ENCODE measurements at regions not wholly inside any gene's neighbourhood (a gene's known extent, or its start where the extent isn't known, plus 50 kb on each side); places are given as distances from the start of the nearest gene placed in this dataset.

GRCh38 chr19:31803835-31804446 is 454.7 kb upstream of the TSHZ3 start:
- WGBS, 2 donors = 65 to 66% methylated on average over 5 to 6 of the region's 6 CpGs
- peak overlapping the region in 2 of 4 donors; percentile 5 to 61 for H3K27ac ChIP-seq
- H3K27me3 ChIP-seq = no peaks in the 10 kb centered on the region
- H3K9me3 ChIP-seq = no peaks in the 10 kb centered on the region
- ATAC-seq (ENCODE audit: low FRiP score in 2 of 2) (peak; percentile 18 to 72), DNase-seq (peak in 1 of 2 donors; percentile 35)
- H3K36me3 ChIP-seq = no peaks in the 10 kb centered on the region
- H3K4me1 ChIP-seq = peaks cover 0 to 6% (median 5%) of the 10 kb centered on the region in 4 donors
- no peak overlapping the region for H3K4me3 ChIP-seq
- TF ChIP-seq POLR2A (IDR thresholded peaks at IDR 0.05) = no peak
- TF ChIP-seq EP300 (IDR thresholded peaks at IDR 0.05) = no peak
- TF ChIP-seq CTCF (IDR thresholded peaks at IDR 0.05) = no peak
- TF ChIP-seq POLR2AphosphoS5 (IDR thresholded peaks at IDR 0.05) = no peak

- Histone ChIP-seq H3K4me1 (peaks cover 0 to 6% (median 5%) of the 10 kb centered on the region in 4 donors), H3K27ac (peak overlapping the region in 1 of 4 donors; percentile 61), H3K4me3 (no peak overlapping the region), H3K36me3 (no peaks in the 10 kb centered on the region), H3K9me3 (no peaks in the 10 kb centered on the region), H3K27me3 (no peaks in the 10 kb centered on the region)
- no peak for TF ChIP-seq CTCF (IDR thresholded peaks at IDR 0.05)
- no peak for TF ChIP-seq EP300 (IDR thresholded peaks at IDR 0.05)
- no peak for TF ChIP-seq POLR2AphosphoS5 (IDR thresholded peaks at IDR 0.05)
- no peak for TF ChIP-seq POLR2A (IDR thresholded peaks at IDR 0.05)
- WGBS, 2 donors = 25 to 39% methylated on average over 2 of the region's 2 CpGs
- DNase-seq = no peak
- ATAC-seq (ENCODE audit: low FRiP score in 2 of 2) = peak in 1 of 2 donors; percentile 26
These were observed 455.4 kb upstream of the TSHZ3 start for GRCh38 chr19:31804668-31805067.

GRCh38 chr19:31810536-31811109 is 461.4 kb upstream of the TSHZ3 start:
- peak in 1 of 2 donors; percentile 50 for ATAC-seq (ENCODE audit: low FRiP score in 2 of 2)
- H3K36me3 ChIP-seq = no peaks in the 10 kb centered on the region
- H3K4me1 ChIP-seq = no peaks in the 10 kb centered on the region
- no peak overlapping the region for H3K27ac ChIP-seq
- H3K27me3 ChIP-seq = no peaks in the 10 kb centered on the region
- no peak for DNase-seq
- no peak overlapping the region for H3K4me3 ChIP-seq
- 53 to 80% methylated on average over 6 of the region's 6 CpGs for WGBS, 2 donors
- TF ChIP-seq EP300 (IDR thresholded peaks at IDR 0.05) (no peak), POLR2A (IDR thresholded peaks at IDR 0.05) (no peak), CTCF (IDR thresholded peaks at IDR 0.05) (no peak), POLR2AphosphoS5 (IDR thresholded peaks at IDR 0.05) (no peak)
- no peaks in the 10 kb centered on the region for H3K9me3 ChIP-seq

GRCh38 chr19:31817971-31818797 is 468.9 kb upstream of the TSHZ3 start:
- Histone ChIP-seq H3K27ac (no peak overlapping the region), H3K36me3 (no peaks in the 10 kb centered on the region), H3K9me3 (no peaks in the 10 kb centered on the region), H3K27me3 (no peaks in the 10 kb centered on the region), H3K4me3 (no peak overlapping the region), H3K4me1 (no peaks in the 10 kb centered on the region)
- no peak for ATAC-seq (ENCODE audit: low FRiP score in 2 of 2)
- no peak for DNase-seq
- 69 to 80% methylated on average over 6 of the region's 6 CpGs for WGBS, 2 donors
- no peak for TF ChIP-seq POLR2A (IDR thresholded peaks at IDR 0.05)
- no peak for TF ChIP-seq EP300 (IDR thresholded peaks at IDR 0.05)
- no peak for TF ChIP-seq POLR2AphosphoS5 (IDR thresholded peaks at IDR 0.05)
- no peak for TF ChIP-seq CTCF (IDR thresholded peaks at IDR 0.05)

Measured in upper lobe of left lung (tissue), 6 donors.